GM12878 (cell line): ENCODE measurements at regions not wholly inside any gene's neighbourhood (a gene's known extent, or its start where the extent isn't known, plus 50 kb on each side); places are given as distances from the start of the nearest gene placed in this dataset.

ENCODE experiments used
- E4F1 ChIP-seq: fragments of 450-650 bp; IDR thresholded peaks from 2 replicates; pipeline ENCODE4 v1.6.1; 2018; ENCODE audit warnings: borderline replicate concordance, mild to moderate bottlenecking; ENCODE audit not compliant: partially characterized antibody
- EP300 ChIP-seq, 2 experiments: fragments of 150-350 bp in 1 of 2; IDR thresholded peaks; 2 replicates each; pipeline ENCODE4 v1.6.1; 2011 to 2012; ENCODE audit warnings: low read depth in 2 of 2, low read length in 2 of 2, borderline replicate concordance in 1 of 2, improper control_type of control experiment in 1 of 2, inconsistent platforms in 1 of 2; ENCODE audit not compliant: control insufficient read depth in 1 of 2
- MTA3 ChIP-seq: IDR thresholded peaks from 2 replicates; pipeline ENCODE4 v1.6.1; 2012; ENCODE audit warnings: low read length, inconsistent platforms, borderline replicate concordance
- NFYB ChIP-seq: IDR thresholded peaks from 2 replicates; pipeline ENCODE4 v1.6.1; 2011; ENCODE audit warnings: low read depth, mild to moderate bottlenecking, low read length, improper control_type of control experiment, moderate library complexity; ENCODE audit not compliant: insufficient read depth
- POLR2A ChIP-seq: IDR thresholded peaks from 2 replicates; pipeline ENCODE4 v1.6.1; 2011; ENCODE audit warnings: low read depth, mild to moderate bottlenecking, low read length
- POLR2AphosphoS5 ChIP-seq: IDR thresholded peaks from 2 replicates; pipeline ENCODE4 v1.6.1; 2011; ENCODE audit warnings: mild to moderate bottlenecking, low read length, inconsistent platforms
- RCOR1 ChIP-seq: conservative IDR thresholded peaks from 2 replicates; pipeline ENCODE4 v1.6.1; 2012; ENCODE audit warnings: low read depth, low read length, improper control_type of control experiment
- SMARCA5 ChIP-seq: fragments of 450-650 bp; IDR thresholded peaks from 2 replicates; pipeline ENCODE4 v1.6.1; 2017; ENCODE audit warnings: mild to moderate bottlenecking
- ZNF24 ChIP-seq: fragments of 450-650 bp; IDR thresholded peaks from 2 replicates; pipeline ENCODE4 v1.6.1; 2017; ENCODE audit warnings: antibody characterized with exemption, mild to moderate bottlenecking
- TF ChIP-seq, protein P1 (sequence below), 3 experiments: IDR thresholded peaks in 2 of 3; conservative IDR thresholded peaks in 1 of 3; 2 replicates each; pipeline ENCODE4 v1.5.1; 2011; ENCODE audit warnings: low read depth in 3 of 3, low read length in 3 of 3, mild to moderate bottlenecking in 3 of 3, control low read depth in 2 of 3, moderate library complexity in 2 of 3, inconsistent platforms in 1 of 3, mixed read lengths in 1 of 3; ENCODE audit not compliant: control insufficient read depth in 2 of 3, insufficient read depth in 1 of 3; ENCODE audit errors: extremely low read depth in 1 of 3
- TF ChIP-seq, protein P2 (sequence below): fragments of 450-650 bp; IDR thresholded peaks from 2 replicates; pipeline ENCODE4 v1.6.1; 2017; ENCODE audit warnings: mild to moderate bottlenecking, moderate library complexity
- TF ChIP-seq, protein P3 (sequence below): IDR thresholded peaks from 2 replicates; pipeline ENCODE4 v1.6.1; 2011; ENCODE audit warnings: mild to moderate bottlenecking, low read depth, low read length, moderate library complexity; ENCODE audit not compliant: insufficient replicate concordance

GRCh38 chr9:7560669-7561305 is 238.8 kb downstream of the DMAC1 start:
- TF ChIP-seq POLR2AphosphoS5 (no peak), SMARCA5 (no peak), NFYB (no peak), E4F1 (no peak), ZNF24 (no peak), MTA3 (no peak), EP300 (IDR thresholded peaks at IDR 0.05; ENCODE audit: borderline replicate concordance in 1 of 2, control insufficient read depth in 1 of 2, low read depth in 2 of 2, low read length in 2 of 2) (no peak), POLR2A (no peak), RCOR1 (no peak)
- TF ChIP-seq, protein P1, sequence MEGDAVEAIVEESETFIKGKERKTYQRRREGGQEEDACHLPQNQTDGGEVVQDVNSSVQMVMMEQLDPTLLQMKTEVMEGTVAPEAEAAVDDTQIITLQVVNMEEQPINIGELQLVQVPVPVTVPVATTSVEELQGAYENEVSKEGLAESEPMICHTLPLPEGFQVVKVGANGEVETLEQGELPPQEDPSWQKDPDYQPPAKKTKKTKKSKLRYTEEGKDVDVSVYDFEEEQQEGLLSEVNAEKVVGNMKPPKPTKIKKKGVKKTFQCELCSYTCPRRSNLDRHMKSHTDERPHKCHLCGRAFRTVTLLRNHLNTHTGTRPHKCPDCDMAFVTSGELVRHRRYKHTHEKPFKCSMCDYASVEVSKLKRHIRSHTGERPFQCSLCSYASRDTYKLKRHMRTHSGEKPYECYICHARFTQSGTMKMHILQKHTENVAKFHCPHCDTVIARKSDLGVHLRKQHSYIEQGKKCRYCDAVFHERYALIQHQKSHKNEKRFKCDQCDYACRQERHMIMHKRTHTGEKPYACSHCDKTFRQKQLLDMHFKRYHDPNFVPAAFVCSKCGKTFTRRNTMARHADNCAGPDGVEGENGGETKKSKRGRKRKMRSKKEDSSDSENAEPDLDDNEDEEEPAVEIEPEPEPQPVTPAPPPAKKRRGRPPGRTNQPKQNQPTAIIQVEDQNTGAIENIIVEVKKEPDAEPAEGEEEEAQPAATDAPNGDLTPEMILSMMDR (IDR thresholded peaks at IDR 0.05 in 2 of 3, conservative IDR thresholded peaks at IDR 0.05 in 1 of 3; ENCODE audit: control insufficient read depth in 2 of 3, extremely low read depth in 1 of 3, insufficient read depth in 1 of 3, low read depth in 3 of 3, low read length in 3 of 3): no peak
- TF ChIP-seq, protein P2, sequence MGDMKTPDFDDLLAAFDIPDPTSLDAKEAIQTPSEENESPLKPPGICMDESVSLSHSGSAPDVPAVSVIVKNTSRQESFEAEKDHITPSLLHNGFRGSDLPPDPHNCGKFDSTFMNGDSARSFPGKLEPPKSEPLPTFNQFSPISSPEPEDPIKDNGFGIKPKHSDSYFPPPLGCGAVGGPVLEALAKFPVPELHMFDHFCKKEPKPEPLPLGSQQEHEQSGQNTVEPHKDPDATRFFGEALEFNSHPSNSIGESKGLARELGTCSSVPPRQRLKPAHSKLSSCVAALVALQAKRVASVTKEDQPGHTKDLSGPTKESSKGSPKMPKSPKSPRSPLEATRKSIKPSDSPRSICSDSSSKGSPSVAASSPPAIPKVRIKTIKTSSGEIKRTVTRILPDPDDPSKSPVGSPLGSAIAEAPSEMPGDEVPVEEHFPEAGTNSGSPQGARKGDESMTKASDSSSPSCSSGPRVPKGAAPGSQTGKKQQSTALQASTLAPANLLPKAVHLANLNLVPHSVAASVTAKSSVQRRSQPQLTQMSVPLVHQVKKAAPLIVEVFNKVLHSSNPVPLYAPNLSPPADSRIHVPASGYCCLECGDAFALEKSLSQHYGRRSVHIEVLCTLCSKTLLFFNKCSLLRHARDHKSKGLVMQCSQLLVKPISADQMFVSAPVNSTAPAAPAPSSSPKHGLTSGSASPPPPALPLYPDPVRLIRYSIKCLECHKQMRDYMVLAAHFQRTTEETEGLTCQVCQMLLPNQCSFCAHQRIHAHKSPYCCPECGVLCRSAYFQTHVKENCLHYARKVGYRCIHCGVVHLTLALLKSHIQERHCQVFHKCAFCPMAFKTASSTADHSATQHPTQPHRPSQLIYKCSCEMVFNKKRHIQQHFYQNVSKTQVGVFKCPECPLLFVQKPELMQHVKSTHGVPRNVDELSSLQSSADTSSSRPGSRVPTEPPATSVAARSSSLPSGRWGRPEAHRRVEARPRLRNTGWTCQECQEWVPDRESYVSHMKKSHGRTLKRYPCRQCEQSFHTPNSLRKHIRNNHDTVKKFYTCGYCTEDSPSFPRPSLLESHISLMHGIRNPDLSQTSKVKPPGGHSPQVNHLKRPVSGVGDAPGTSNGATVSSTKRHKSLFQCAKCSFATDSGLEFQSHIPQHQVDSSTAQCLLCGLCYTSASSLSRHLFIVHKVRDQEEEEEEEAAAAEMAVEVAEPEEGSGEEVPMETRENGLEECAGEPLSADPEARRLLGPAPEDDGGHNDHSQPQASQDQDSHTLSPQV: no peak
- TF ChIP-seq, protein P3, sequence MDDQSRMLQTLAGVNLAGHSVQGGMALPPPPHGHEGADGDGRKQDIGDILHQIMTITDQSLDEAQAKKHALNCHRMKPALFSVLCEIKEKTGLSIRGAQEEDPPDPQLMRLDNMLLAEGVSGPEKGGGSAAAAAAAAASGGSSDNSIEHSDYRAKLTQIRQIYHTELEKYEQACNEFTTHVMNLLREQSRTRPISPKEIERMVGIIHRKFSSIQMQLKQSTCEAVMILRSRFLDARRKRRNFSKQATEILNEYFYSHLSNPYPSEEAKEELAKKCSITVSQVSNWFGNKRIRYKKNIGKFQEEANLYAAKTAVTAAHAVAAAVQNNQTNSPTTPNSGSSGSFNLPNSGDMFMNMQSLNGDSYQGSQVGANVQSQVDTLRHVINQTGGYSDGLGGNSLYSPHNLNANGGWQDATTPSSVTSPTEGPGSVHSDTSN: no peak
